Epithelial cell of proximal tubule (primary cell): ENCODE measurements at regions not wholly inside any gene's neighbourhood (a gene's known extent, or its start where the extent isn't known, plus 50 kb on each side); places are given as distances from the start of the nearest gene placed in this dataset.

Experiments used
- DNase-seq: peaks from one replicate; pipeline ENCODE4 v3.0.0-alpha.2; 2011; ENCODE audit warnings: low read depth
- H3K4me3 ChIP-seq: 2 replicates; pipeline ENCODE4 v1.5.1; 2011; ENCODE audit warnings: low read depth, mild to moderate bottlenecking, low read length
- TF ChIP-seq, protein P1 (sequence below): conservative IDR thresholded peaks from 2 replicates; pipeline ENCODE4 v1.5.1; 2012; ENCODE audit warnings: low read depth, mild to moderate bottlenecking, low read length

DNA sequence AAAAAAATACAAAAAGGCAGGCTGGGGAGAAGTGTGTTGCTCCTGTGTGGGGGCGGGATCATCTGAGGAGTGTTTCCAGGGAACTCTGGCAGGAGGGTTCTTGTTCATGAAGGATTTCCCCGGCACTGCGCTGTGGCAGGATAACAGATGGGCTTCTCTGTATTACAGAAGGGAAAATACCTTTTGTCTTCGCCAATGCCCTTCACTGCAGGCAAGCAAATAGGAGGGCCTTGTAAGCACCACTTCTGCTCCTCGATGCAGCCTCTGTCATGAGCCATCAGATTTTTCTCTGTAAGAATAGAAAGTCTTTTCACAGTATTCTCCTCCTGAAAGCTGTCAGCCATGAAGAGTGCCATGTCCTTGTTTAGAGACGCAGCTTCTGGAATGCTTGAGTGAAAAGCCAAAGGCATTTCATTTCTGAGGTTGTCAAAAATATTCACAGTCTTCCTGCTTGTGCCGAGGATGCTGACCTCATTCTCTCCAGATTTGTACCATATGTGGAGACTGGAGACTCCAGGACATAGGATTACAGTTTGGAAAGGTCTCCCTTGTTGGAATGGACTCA is 294.0 kb downstream of the YTHDC2 start:
- TF ChIP-seq, protein P1, sequence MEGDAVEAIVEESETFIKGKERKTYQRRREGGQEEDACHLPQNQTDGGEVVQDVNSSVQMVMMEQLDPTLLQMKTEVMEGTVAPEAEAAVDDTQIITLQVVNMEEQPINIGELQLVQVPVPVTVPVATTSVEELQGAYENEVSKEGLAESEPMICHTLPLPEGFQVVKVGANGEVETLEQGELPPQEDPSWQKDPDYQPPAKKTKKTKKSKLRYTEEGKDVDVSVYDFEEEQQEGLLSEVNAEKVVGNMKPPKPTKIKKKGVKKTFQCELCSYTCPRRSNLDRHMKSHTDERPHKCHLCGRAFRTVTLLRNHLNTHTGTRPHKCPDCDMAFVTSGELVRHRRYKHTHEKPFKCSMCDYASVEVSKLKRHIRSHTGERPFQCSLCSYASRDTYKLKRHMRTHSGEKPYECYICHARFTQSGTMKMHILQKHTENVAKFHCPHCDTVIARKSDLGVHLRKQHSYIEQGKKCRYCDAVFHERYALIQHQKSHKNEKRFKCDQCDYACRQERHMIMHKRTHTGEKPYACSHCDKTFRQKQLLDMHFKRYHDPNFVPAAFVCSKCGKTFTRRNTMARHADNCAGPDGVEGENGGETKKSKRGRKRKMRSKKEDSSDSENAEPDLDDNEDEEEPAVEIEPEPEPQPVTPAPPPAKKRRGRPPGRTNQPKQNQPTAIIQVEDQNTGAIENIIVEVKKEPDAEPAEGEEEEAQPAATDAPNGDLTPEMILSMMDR, result no peak
- no peak overlapping the region for H3K4me3 ChIP-seq
- DNase-seq, result no peak

DNA sequence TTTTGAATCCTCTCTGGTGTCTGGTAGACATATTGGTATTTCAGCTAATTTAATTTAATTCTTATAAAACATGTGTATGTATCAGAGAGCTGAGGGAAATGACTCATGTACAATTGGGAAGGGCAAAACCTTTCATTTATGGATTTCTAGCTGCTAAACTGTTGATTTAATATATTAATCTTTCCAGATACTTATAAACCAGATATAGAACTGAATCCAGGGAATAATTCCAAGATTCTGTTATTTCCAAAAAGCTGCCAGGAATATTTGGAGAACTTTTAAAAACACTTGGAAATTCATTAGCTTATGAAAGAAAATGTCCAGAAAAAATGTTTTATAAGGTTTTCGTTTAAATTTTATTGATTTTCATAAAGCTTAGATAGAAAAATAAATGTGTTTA is 295.5 kb downstream of the YTHDC2 start:
- DNase-seq, result no peak
- TF ChIP-seq, protein P1, result no peak
- H3K4me3 ChIP-seq, result no peak overlapping the region

DNA sequence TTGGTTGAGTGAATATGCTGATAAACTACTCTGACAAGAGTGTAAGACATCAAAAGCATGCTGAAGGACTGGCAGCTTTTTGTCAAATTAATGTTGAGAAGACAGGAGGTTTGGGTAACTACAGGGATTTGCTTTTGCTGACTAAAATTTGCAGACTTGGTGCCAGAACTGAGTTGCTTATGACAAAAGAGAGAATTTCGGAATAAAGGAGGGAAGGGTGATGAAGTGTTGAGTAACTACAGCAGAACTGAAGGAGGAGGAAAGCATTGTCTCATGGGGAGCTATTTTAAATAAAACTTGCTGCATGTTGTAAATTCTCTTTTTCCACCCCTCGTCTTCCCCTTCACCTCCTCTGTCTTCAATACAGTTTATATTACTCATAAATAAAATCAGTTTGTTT is 296.1 kb downstream of the YTHDC2 start:
- TF ChIP-seq, protein P1, result no peak
- H3K4me3 ChIP-seq, result no peak overlapping the region
- DNase-seq, result no peak

DNA sequence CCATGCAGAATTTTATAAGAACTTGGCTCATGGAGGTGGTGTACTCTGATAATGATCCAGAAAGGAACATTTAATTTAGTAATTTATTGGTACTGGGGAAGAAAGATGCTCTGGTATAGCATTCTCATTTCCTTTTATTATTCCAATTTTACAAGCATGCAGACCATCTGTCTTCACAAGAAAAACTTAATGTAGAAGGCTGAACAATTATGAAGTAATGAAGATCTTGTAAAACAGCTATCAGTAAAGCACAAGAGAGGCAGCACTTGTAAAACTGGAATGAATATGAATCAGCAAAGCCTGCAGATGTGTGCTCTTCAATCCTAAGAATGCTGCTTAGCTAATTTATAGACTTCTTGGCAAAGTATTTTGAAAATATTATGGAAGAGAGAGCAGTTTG is 300.0 kb downstream of the YTHDC2 start:
- no peak for DNase-seq
- no peak overlapping the region for H3K4me3 ChIP-seq
- TF ChIP-seq, protein P1, result no peak

DNA sequence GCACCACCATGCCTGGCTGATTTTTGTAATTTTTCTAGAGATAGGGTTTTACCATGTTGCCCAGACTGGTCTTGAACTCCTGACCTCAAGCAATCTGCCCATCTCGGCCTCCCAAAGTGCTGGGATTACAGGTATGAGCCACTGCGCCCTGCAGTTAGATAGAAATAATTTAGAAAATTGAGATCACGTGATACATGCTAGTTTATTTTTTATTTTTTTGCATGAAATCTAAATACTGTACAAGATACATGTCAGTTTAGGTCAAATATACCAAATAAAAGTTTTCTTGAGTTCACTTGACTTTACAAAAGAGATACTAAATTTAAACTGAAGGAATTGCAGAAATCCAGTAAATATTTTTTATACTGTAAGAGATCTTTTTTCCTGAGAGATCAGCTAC is 304.2 kb downstream of the YTHDC2 start:
- no peak for DNase-seq
- no peak overlapping the region for H3K4me3 ChIP-seq
- TF ChIP-seq, protein P1, result no peak

DNA sequence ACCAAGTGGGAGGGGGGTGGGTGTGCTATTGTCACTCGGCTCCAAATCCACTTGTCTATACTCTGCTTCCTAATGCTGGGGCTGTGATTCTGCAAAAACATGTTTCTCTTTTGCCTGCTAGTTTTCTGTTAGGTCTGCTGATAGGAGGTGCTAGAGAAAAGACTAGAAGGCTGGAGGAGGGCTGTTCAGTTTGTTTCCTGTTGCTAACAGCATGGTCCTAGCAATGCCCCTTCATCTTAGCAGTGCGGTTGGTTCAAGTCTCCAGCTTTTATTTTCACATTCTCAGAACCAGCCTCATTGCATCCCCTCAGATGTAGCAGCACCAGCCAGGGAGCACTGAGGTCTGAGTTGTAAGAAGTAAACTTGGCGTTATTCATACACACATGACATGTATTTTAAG is 310.2 kb downstream of the YTHDC2 start:
- TF ChIP-seq, protein P1, result no peak
- no peak overlapping the region for H3K4me3 ChIP-seq
- DNase-seq, result no peak

DNA sequence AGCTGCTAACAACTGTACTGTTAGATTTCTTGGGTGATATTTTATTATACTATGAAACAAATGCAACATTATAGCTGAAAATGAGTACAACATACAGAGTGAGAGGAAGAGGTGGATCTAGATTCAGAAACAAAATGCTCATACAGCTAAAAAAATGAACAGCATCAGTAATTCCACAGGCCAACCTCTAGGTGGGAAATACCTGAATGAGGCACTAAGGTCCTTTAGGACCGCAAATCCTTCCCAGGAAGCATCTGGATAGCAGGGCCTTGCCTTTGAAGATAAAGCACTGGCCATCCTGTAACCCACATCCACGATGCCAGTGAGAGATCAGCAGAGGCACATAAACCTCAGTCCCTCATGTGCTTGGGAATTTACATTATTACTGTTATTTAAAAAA is 310.8 kb downstream of the YTHDC2 start:
- TF ChIP-seq, protein P1, result no peak
- DNase-seq, result no peak
- no peak overlapping the region for H3K4me3 ChIP-seq
